HEK293T (cell line): ENCODE measurements at regions not wholly inside any gene's neighbourhood (a gene's known extent, or its start where the extent isn't known, plus 50 kb on each side); places are given as distances from the start of the nearest gene placed in this dataset.
A peak's percentile ranks its signal among the peaks of the same experiment; 100 is the strongest.

ENCODE experiments used
- CTCF ChIA-PET: fragments of 350-600 bp; formaldehyde crosslinking; extraction: SDS; loops from one replicate; lab custom pipeline; 2021; ENCODE audit warnings: antibody characterized with exemption, inconsistent platforms; lab: Yijun Ruan, JAX
- POLR2A ChIA-PET: fragments of 350-600 bp; formaldehyde crosslinking; extraction: SDS; loops from one replicate; lab custom pipeline; 2020; ENCODE audit warnings: antibody characterized with exemption, inconsistent platforms; lab: Yijun Ruan, JAX
- DNase-seq: peaks from one replicate; pipeline ENCODE4 v3.0.0; 2012; ENCODE audit warnings: mixed read lengths; ENCODE audit errors: extremely low spot score
- ARNT ChIP-seq: fragments of 450-650 bp; IDR thresholded peaks from 2 replicates; pipeline ENCODE4 v1.6.1; 2017; ENCODE audit warnings: mild to moderate bottlenecking
- BHLHE40 ChIP-seq: fragments of 450-650 bp; IDR thresholded peaks from 2 replicates; pipeline ENCODE4 v1.6.1; 2016; ENCODE audit warnings: mild to moderate bottlenecking, moderate library complexity, borderline replicate concordance
- CTBP1 ChIP-seq: fragments of 450-650 bp; IDR thresholded peaks from 2 replicates; pipeline ENCODE4 v1.6.1; 2016; ENCODE audit warnings: borderline replicate concordance
- ELF4 ChIP-seq: fragments of 450-650 bp; IDR thresholded peaks from 2 replicates; pipeline ENCODE4 v1.6.1; 2017; ENCODE audit warnings: antibody characterized with exemption
- FOXA1 ChIP-seq: fragments of 450-650 bp; IDR thresholded peaks from 2 replicates; pipeline ENCODE4 v1.6.1; 2016; ENCODE audit warnings: mild to moderate bottlenecking
- FOXK2 ChIP-seq: fragments of 450-650 bp; IDR thresholded peaks from 2 replicates; pipeline ENCODE4 v1.6.1; 2016; ENCODE audit warnings: mild to moderate bottlenecking
- FOXM1 ChIP-seq: fragments of 450-650 bp; IDR thresholded peaks from 2 replicates; pipeline ENCODE4 v1.6.1; 2017; ENCODE audit warnings: mild to moderate bottlenecking, borderline replicate concordance
- HDGF ChIP-seq: fragments of 450-650 bp; IDR thresholded peaks from 2 replicates; pipeline ENCODE4 v1.6.1; 2017; ENCODE audit warnings: antibody characterized with exemption, borderline replicate concordance
- L3MBTL2 ChIP-seq: fragments of 450-650 bp; conservative IDR thresholded peaks from 2 replicates; pipeline ENCODE4 v1.6.1; 2016; ENCODE audit warnings: mild to moderate bottlenecking
- LEF1 ChIP-seq: fragments of 450-650 bp; IDR thresholded peaks from 2 replicates; pipeline ENCODE4 v1.6.1; 2017; ENCODE audit warnings: mild to moderate bottlenecking, borderline replicate concordance
- NFRKB ChIP-seq: fragments of 450-650 bp; IDR thresholded peaks from 2 replicates; pipeline ENCODE4 v1.6.1; 2016; ENCODE audit warnings: mild to moderate bottlenecking, moderate library complexity
- PKNOX1 ChIP-seq: fragments of 450-650 bp; IDR thresholded peaks from 2 replicates; pipeline ENCODE4 v1.6.1; 2016
- SP1 ChIP-seq: fragments of 450-650 bp; IDR thresholded peaks from 2 replicates; pipeline ENCODE4 v1.6.1; 2017
- SUZ12 ChIP-seq: fragments of 450-650 bp; IDR thresholded peaks from 2 replicates; pipeline ENCODE4 v1.6.1; 2016; ENCODE audit warnings: mild to moderate bottlenecking
- TARDBP ChIP-seq: fragments of 450-650 bp; IDR thresholded peaks from 2 replicates; pipeline ENCODE4 v1.6.1; 2016
- ZNF384 ChIP-seq: fragments of 450-650 bp; IDR thresholded peaks from 2 replicates; pipeline ENCODE4 v1.6.1; 2016

GRCh38 chr4:159041054-159042034 is 61.5 kb upstream of the RAPGEF2 start:
- CTCF ChIA-PET: no interaction called here
- DNase-seq: no peak
- POLR2A ChIA-PET: no interaction called here
- TF ChIP-seq FOXM1 (no peak), SUZ12 (no peak), TARDBP (no peak), L3MBTL2 (no peak), CTBP1 (no peak), BHLHE40 (no peak), HDGF (no peak), PKNOX1 (no peak), ELF4 (no peak), FOXK2 (no peak), SP1 (no peak), LEF1 (no peak), FOXA1 (no peak), ZNF384 (no peak), NFRKB (no peak), ARNT (no peak)

- DNase-seq: peak; percentile 16
- TF ChIP-seq CTBP1 (no peak), FOXK2 (no peak), SUZ12 (no peak), HDGF (no peak), NFRKB (no peak), ZNF384 (no peak), SP1 (no peak)
- POLR2A ChIA-PET: no interaction called here
- CTCF ChIA-PET: no interaction called here
Observed at GRCh38 chr4:159042097-159042605, 60.7 kb upstream of the RAPGEF2 start.

- TF ChIP-seq PKNOX1 (no peak), FOXM1 (no peak), HDGF (no peak), SP1 (no peak), BHLHE40 (no peak), ZNF384 (no peak), ELF4 (no peak), SUZ12 (no peak), LEF1 (no peak), CTBP1 (no peak), NFRKB (no peak), FOXA1 (no peak), TARDBP (no peak), L3MBTL2 (no peak), ARNT (no peak), FOXK2 (no peak)
- ChIA-PET CTCF (no interaction called here), POLR2A (no interaction called here)
- no peak for DNase-seq
Observed at GRCh38 chr4:159042868-159043267, 60.0 kb upstream of the RAPGEF2 start.

GRCh38 chr4:159043861-159044260 is 59.0 kb upstream of the RAPGEF2 start:
- TF ChIP-seq ARNT: no peak
- no peak for TF ChIP-seq TARDBP
- no peak for TF ChIP-seq FOXK2
- TF ChIP-seq HDGF: no peak
- no peak for TF ChIP-seq L3MBTL2
- no peak for TF ChIP-seq FOXM1
- TF ChIP-seq FOXA1: no peak
- no peak for TF ChIP-seq CTBP1
- TF ChIP-seq ELF4: no peak
- TF ChIP-seq BHLHE40: no peak
- no peak for TF ChIP-seq SP1
- no peak for TF ChIP-seq SUZ12
- no peak for TF ChIP-seq PKNOX1
- no peak for TF ChIP-seq ZNF384
- TF ChIP-seq LEF1: no peak
- no peak for TF ChIP-seq NFRKB
- ChIA-PET POLR2A (no interaction called here), CTCF (no interaction called here)
- DNase-seq: no peak

GRCh38 chr4:159045321-159045720 is 57.6 kb upstream of the RAPGEF2 start:
- CTCF ChIA-PET: no interaction called here
- POLR2A ChIA-PET: no interaction called here
- no peak for DNase-seq
- TF ChIP-seq ARNT (no peak), ZNF384 (no peak), BHLHE40 (no peak), FOXM1 (no peak), L3MBTL2 (no peak), SP1 (no peak), TARDBP (no peak), FOXA1 (no peak), LEF1 (no peak)

GRCh38 chr4:159046683-159047082 is 56.2 kb upstream of the RAPGEF2 start:
- CTCF ChIA-PET: no interaction called here
- no peak for TF ChIP-seq NFRKB
- peak; percentile 46; the same call in 1 of the 2 replicates for TF ChIP-seq PKNOX1

More at GRCh38 chr4:159046683-159047082, 56.2 kb upstream of the RAPGEF2 start:
- POLR2A ChIA-PET: no interaction called here
- no peak for DNase-seq
